MG63 (cell line): ENCODE measurements at regions not wholly inside any gene's neighbourhood (a gene's known extent, or its start where the extent isn't known, plus 50 kb on each side); places are given as distances from the start of the nearest gene placed in this dataset.

Source experiments
- DNase-seq: peaks from one replicate; pipeline ENCODE4 v3.0.0-alpha.2; 2020
- H3K27me3 ChIP-seq: fragments of 250-450 bp; sonication (Bioruptor Pico); 2 replicates; pipeline ENCODE4 v1.5.1; 2020; ENCODE audit warnings: mild to moderate bottlenecking, moderate library complexity
- H3K36me3 ChIP-seq: fragments of 250-450 bp; sonication (Bioruptor Pico); 2 replicates; pipeline ENCODE4 v1.5.1; 2020; ENCODE audit warnings: mild to moderate bottlenecking, moderate library complexity
- H3K4me3 ChIP-seq: fragments of 250-450 bp; sonication (Bioruptor Pico); 2 replicates; pipeline ENCODE4 v1.5.1; 2020; ENCODE audit warnings: mild to moderate bottlenecking, moderate library complexity
- H3K9me3 ChIP-seq: fragments of 250-450 bp; sonication (Bioruptor Pico); 2 replicates; pipeline ENCODE4 v1.5.1; 2020; ENCODE audit warnings: mild to moderate bottlenecking, moderate library complexity

DNA sequence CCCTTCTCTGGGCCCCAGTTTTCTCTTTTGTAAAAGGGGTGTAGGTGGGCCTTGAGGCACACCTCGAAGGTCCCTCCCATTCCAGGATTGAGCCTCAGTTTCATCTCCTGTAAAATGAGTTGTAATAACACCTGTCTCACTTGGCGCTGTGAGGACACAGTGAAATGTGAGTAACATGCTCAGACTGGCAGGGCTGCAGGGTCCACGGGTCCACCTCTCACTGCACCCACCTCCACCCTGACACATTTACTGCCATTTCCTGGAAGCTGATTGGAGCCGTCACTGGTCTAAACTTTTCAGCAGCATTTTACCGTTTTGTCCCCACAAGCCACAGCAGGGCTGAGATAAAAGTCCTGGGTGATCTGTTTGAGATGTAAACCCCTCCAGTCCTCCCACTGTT lies 398.0 kb downstream of the PTPRU start:
- H3K36me3 ChIP-seq = no peaks in the 10 kb centered on the region
- H3K4me3 ChIP-seq = no peak overlapping the region
- no peaks in the 10 kb centered on the region for H3K9me3 ChIP-seq
- no peak for DNase-seq
- no peaks in the 10 kb centered on the region for H3K27me3 ChIP-seq

DNA sequence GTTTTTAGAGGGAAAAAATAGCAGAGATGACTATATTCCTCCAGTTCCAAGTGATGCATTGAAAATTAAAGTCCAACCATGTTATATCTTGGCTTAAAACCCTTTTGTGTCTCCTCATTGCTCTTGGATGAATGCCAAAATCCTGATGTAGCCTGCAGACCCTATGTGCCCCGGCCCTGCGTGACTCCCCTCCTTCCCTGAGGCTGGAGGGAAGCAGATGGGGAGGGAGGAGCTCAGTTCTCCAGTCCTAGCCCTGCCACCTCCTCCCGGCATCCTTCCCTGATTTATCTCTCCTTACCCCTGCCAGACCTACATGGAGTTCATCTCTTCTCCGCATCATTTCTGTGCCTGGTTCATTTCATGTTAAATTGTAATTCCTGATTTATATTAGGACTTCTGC lies 397.4 kb downstream of the PTPRU start:
- DNase-seq = no peak
- no peaks in the 10 kb centered on the region for H3K27me3 ChIP-seq
- H3K36me3 ChIP-seq = no peaks in the 10 kb centered on the region
- H3K9me3 ChIP-seq = no peaks in the 10 kb centered on the region
- no peak overlapping the region for H3K4me3 ChIP-seq

DNA sequence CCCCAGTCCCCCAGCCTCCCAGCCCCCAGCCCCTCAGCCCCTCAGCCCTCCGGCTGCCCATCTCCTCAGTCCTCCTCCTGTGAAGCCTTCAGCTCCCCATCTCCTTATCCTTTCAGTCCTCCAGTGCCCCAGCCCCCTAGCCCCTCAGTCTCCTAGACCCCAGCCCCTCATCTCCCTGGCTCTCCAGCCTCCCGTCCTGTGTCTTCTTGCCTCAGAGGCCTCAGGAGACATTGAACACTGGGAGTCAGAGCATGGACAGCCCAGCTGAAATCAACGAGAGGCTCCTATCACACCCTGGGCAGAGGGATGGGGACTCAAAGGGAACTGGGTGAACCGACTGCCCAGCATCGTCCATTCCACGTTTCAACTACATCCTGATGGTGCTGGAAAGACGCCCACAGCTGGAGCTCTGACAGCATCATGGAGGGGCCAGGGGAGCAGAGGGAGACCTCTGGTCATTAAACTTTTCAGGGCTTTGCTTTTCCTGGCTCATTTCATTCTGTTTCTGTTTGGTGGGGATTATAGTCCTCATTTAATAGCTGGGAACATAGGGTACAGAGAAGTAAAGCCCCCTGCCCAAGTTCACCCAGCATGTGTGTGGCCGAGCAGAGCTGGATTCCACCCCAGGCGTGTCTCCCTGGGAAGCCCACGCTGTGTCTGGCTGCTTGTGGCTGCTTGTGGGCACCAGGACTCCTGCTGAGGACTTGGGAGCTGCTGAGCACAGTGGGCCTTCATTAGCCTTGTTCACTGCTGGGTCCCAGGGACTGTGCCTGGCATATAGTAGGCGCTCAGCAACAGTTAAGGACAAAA lies 396.7 kb downstream of the PTPRU start:
- no peaks in the 10 kb centered on the region for H3K27me3 ChIP-seq
- no peak overlapping the region for H3K4me3 ChIP-seq
- DNase-seq = no peak
- no peaks in the 10 kb centered on the region for H3K36me3 ChIP-seq
- no peaks in the 10 kb centered on the region for H3K9me3 ChIP-seq

DNA sequence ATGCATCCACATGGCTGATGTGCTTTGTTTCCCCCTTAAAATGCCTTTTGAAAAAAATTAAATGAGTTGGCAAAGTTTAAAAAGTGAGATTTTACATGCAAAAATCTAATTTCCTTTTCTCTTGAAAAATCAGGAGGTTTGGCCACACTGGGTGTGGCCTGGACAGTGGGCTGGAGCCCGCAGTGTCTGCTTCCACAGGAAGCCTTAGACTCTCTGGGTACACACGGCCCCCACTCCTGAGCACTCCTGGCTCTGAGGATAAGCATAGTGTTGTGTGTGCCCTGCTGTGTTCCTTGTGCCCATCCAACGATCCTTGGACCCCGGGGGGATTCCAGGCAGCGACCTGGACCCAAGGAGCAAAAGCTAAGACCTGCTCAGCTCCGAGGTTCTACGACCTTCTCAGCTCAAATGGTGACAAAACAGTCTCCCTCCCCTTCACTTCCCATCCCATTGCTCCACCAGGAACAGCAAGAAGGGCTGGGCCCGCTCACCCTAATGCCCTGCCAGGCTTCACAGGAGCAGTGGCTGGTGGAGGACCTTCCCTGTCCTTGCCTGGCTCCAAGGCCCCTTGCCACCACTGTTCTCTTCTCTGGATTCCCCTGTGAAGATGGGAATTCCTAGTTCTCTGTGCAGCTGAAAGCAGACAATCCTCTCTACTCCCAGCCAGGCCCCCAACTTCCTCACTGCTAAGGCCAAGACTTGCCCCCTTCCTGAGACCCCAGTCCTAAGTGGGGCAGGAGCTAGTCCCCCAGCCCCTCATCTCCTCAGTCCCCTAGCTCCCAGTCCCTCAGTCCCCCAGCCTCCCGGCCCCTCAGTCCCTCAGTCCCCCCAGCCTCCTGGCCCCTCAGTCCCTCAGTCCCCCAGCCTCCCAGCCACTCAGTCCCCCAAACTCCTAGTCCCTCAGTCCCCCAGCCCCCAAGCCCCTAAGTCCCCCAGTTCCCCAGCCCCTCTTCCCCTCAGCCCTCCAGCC lies 395.8 kb downstream of the PTPRU start:
- Histone ChIP-seq H3K9me3 (no peaks in the 10 kb centered on the region), H3K36me3 (no peaks in the 10 kb centered on the region), H3K27me3 (no peaks in the 10 kb centered on the region), H3K4me3 (no peak overlapping the region)
- DNase-seq = no peak

DNA sequence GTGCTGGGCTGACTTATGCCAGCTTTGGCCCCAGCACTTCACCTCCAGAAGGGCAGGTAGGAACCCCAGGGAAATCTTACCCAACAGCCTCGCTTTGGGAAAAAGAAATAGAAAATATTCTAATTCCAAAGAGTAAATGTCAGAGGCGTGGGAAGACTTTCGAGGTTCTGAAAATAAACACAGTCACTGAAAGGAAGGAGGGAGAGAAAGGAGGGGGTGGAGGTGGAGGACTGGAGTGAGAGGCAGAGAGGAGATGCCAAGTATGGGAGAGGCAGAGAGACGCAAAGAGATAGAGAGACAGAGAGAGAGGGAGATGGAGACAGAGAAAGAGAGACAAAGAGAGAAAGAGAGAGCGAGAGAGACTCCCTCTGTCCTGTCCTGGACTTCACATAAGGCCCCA lies 395.0 kb downstream of the PTPRU start:
- Histone ChIP-seq H3K36me3 (no peaks in the 10 kb centered on the region), H3K27me3 (no peaks in the 10 kb centered on the region), H3K9me3 (no peaks in the 10 kb centered on the region), H3K4me3 (no peak overlapping the region)
- DNase-seq = no peak

DNA sequence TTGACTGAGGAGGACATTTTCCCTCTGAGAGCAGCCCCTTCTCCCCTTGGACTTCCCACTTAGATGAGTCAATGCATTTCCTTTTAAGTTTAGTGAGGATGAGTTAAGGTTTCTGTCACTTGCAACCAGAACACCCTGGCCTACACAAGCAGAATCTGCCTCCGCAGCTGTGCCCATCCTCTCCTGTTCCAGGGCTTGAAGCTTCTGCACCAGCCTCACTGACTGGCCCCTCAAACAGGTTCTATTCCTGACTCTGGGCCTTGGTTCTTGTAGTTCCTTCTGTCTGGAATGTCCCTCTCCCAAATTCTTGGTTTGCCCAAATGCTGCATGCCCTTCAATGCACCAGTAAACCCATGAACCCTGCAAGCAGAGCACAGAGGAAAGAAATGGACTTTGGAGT lies 394.4 kb downstream of the PTPRU start:
- H3K4me3 ChIP-seq = no peak overlapping the region
- H3K9me3 ChIP-seq = no peaks in the 10 kb centered on the region
- H3K36me3 ChIP-seq = no peaks in the 10 kb centered on the region
- no peak for DNase-seq
- H3K27me3 ChIP-seq = no peaks in the 10 kb centered on the region

DNA sequence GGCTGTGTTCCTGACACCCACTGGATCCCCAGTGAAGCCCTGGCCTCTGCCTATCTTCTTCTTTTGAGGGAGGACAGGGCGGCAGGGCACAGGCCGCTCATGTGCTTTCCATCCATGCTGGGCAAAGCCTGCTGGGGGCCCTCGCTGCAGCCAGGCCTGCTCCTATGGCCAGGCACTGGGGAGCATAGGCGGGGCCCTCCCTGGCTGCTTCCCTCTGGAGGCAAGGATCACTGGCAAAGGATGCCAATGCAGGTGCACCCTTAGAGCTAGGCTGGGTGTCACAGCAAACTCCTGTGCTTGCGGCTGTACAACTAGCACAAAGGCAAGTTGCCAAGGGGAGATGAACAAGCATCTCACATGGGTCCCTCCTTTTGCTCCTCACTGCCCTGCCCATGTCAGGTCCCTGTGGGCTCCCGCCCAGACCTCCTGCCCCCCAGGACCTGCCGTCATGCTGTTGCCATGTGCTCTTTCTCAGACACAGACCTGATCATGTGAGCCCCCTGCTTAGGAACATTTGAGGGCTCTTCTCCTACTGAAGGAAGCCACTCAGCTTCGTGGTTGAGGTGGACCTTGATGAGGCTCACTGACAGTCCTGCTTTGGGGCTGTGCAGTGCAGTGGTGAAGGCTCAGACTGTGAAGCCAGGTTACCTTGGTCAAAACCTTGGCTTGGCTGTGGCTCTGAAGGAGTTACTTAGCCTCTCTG lies 393.6 kb downstream of the PTPRU start:
- no peak overlapping the region for H3K4me3 ChIP-seq
- no peaks in the 10 kb centered on the region for H3K36me3 ChIP-seq
- no peaks in the 10 kb centered on the region for H3K9me3 ChIP-seq
- DNase-seq = no peak
- H3K27me3 ChIP-seq = no peaks in the 10 kb centered on the region

DNA sequence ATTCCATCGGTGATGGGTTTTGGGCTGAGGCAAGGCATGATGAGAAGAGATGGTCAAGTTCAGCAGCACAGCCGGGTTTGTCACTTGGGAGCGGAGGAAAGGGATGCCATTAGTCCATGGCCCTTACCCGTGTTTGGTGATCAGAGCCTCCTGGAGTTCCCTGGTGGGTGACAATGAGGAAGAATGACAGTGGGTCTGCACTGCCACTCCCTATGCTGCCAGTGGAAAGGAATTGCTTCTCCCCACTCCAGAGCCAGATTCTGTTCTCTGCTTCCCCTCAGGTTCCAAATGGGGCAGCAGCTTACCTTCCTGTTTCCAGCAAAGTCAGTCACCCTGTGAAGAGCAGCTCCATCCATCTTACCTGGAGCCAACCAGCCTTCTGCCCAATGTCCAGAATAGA lies 393.1 kb downstream of the PTPRU start:
- Histone ChIP-seq H3K36me3 (no peaks in the 10 kb centered on the region), H3K4me3 (no peak overlapping the region), H3K27me3 (no peaks in the 10 kb centered on the region), H3K9me3 (no peaks in the 10 kb centered on the region)
- no peak for DNase-seq

DNA sequence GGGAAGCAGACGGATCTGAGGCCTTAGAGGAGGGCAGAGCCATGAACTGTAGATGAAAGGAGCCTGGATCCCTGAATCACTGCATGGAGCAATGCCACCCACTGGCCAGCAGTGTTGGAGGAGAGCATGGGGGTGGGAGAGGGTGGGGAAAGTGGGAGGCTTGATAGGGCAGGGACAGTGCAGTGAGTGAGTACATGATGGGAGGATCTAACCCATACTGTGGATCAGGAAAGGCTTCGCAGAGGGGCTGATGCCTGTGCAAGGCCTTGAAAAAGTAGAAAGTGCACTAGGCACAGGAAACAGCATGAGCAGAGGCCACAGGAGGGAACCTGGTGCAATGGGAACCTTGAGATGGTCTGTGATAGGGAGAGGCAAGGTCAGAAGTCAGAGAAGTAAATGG lies 391.9 kb downstream of the PTPRU start:
- no peaks in the 10 kb centered on the region for H3K27me3 ChIP-seq
- no peaks in the 10 kb centered on the region for H3K9me3 ChIP-seq
- H3K36me3 ChIP-seq = no peaks in the 10 kb centered on the region
- no peak overlapping the region for H3K4me3 ChIP-seq
- no peak for DNase-seq

DNA sequence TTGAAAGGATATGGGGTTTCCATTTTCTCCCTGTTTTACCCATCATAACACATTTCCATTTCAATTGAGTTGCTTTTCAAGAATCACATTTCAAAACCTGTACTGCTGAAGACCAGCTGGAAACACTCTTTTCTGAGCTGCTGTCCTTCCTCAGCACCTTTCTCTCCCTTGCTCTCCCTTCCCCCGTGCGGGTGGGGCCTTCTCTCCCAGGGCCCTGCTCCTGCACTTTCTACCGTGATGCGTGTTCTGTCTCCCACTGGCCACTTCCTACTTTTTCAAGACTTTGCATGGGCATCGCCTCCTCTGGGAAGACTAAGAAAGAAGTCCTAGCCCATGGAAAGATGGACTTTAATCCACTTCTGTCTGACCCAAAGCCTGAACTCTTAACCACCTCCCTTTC lies 390.4 kb downstream of the PTPRU start:
- Histone ChIP-seq H3K36me3 (no peaks in the 10 kb centered on the region), H3K9me3 (no peaks in the 10 kb centered on the region), H3K4me3 (no peak overlapping the region), H3K27me3 (no peaks in the 10 kb centered on the region)
- no peak for DNase-seq

DNA sequence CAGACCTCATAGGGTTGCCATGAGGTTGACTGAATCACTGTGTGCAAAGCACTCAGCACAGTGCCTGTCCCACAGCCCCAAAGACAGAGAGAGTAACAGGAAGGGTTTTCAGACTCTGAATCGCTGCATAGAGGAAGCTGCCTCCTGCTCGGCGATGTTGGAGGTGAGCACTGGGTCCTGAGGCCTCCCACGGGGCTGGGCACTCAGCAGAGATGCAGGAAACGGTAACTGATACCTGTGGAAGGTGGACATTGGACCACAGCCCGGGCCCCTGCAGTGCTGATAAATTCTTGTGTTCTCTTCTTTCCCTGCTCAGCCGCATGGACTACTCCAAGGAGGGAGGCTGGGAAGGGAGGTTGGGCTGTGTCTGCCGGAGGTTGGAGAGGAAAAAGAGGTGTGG lies 389.7 kb downstream of the PTPRU start:
- DNase-seq = no peak
- Histone ChIP-seq H3K4me3 (no peak overlapping the region), H3K9me3 (no peaks in the 10 kb centered on the region), H3K36me3 (no peaks in the 10 kb centered on the region), H3K27me3 (no peaks in the 10 kb centered on the region)

DNA sequence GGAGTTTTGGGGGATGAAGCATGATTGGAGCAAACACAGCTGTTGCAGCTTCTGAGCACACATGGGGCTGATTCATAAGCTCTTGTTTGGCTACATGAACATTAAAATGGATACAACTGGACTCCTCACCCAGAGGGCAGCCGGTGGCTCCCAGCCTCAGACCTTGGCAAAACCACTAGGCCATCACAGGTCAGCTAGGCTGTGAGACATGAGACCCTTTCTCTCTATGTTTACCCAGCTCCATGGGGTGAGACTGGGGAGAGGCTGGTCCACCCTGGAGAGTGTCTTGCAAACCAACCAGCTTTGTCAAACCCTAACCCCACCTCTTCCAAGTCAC lies 388.7 kb downstream of the PTPRU start:
- H3K9me3 ChIP-seq = no peaks in the 10 kb centered on the region
- no peaks in the 10 kb centered on the region for H3K27me3 ChIP-seq
- H3K36me3 ChIP-seq = no peaks in the 10 kb centered on the region
- H3K4me3 ChIP-seq = no peak overlapping the region
- DNase-seq = no peak

DNA sequence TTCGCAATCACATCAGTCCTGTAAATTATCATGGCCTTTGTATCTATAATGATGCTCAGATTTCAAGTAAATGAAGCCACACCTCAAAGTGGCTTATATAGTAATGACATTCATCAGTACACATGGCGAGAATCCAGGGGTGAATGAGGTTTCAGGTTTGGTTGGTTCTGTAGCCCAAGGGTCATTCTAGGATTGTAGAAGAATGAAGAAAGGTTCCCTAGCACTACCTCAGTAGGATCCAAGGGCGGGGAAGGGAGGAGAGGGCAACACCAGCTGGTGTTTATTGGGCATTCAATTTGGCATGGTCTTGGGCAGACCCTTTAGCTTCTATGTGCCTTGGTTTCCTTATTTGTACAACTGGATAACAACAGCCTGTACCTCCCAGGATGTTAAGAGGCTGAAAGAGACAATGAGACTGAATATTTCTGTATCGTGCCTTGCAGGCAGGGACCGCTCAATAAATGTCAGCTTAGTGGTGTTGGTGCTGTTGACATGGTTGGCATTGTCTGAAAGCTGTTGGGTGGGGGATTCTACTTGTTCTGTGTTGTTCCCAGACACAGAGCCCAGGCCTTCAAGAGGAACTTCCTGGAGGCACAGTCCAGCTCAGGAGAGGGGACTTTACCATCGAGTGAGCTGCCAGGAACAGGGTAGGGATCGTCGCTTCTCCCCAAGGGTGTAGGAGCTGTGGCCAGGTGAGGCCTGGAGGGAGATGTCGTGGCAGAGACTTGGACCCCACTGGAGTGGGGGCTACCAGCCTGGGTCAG lies 388.2 kb downstream of the PTPRU start:
- no peak for DNase-seq
- H3K9me3 ChIP-seq = no peaks in the 10 kb centered on the region
- no peaks in the 10 kb centered on the region for H3K36me3 ChIP-seq
- H3K27me3 ChIP-seq = no peaks in the 10 kb centered on the region
- no peak overlapping the region for H3K4me3 ChIP-seq

DNA sequence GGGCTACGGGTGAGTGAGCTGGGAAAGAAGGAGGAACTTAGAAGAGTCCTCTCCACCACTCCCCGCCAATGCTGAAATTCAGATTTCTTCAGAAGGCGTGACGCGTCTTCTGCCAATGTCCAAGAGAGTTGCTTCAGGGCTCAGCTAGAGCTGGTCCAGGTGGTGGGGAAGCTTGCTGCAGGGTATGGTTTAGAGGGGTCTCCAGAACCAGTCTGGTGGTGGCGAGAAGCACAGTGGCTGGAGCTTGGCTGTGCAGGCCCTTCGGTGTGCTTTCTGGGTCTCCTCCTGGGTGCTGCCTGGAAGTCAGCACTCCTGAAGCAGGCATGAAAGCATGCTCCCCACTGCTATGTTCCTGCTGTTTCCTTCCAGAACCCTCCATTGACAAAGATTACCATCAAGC lies 387.2 kb downstream of the PTPRU start:
- H3K9me3 ChIP-seq = no peaks in the 10 kb centered on the region
- no peaks in the 10 kb centered on the region for H3K36me3 ChIP-seq
- H3K4me3 ChIP-seq = no peak overlapping the region
- no peak for DNase-seq
- H3K27me3 ChIP-seq = no peaks in the 10 kb centered on the region

DNA sequence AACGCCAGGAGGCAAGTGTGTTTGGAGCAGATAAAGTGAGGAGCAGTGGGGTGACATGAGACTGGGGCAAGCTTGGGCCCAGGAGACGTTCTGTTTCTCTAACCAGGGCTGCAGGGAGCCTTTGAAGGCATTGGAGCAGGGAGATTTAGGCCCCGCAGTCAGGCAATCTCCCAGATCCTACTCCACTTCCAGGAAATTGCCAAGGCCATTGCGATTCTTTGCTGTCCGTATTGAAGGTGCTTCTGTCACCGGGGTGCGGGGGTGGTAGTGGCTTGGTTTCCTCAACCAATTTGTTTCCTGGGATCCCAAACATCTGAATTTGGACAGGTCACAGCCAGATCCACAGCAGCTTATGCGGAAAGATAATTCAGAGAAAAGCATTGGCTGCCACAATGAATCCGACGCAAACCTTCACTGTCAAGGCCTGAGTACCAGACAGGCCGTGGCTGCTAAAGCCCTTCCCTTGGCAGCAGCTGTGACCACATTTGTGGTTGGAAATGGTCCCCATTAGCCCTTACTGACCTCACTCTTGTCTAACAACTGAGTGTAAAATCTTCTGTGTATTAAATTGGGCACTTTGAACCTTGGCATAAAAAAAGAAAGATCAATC lies 385.6 kb downstream of the PTPRU start:
- H3K9me3 ChIP-seq = no peaks in the 10 kb centered on the region
- no peak overlapping the region for H3K4me3 ChIP-seq
- H3K27me3 ChIP-seq = no peaks in the 10 kb centered on the region
- H3K36me3 ChIP-seq = no peaks in the 10 kb centered on the region
- DNase-seq = no peak

DNA sequence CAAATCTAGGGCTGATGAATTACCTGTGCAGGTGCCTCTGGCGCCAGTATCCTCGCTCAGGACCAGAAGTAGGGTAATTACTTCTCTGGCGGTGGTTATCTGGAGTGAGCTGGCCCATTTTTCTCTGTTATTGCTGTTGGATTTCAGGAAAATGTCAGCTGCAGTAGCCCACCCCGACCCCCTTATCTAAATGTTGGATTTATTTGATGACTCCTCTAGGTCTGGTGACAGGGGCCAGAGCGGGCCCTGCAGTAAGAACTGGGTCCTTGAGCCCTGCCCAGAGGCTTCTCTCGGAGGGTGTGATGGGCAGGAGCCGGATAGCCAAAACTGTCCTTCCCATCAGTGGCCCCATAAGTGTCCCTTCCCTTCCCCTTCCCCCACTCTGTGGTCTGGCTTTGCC lies 384.3 kb downstream of the PTPRU start:
- Histone ChIP-seq H3K9me3 (no peaks in the 10 kb centered on the region), H3K4me3 (no peak overlapping the region), H3K27me3 (no peaks in the 10 kb centered on the region), H3K36me3 (no peaks in the 10 kb centered on the region)
- DNase-seq = no peak
